Neural cell (in vitro differentiated cells): ENCODE measurements at regions not wholly inside any gene's neighbourhood (a gene's known extent, or its start where the extent isn't known, plus 50 kb on each side); places are given as distances from the start of the nearest gene placed in this dataset.
A peak's percentile ranks its signal among the peaks of the same experiment; 100 is the strongest.

ENCODE experiments used
- H2AFZ ChIP-seq: fragments of 200-600, 300-800 bp; sonication (generic), shearing (Covaris generic); 2 replicates; pipeline ENCODE4 v1.6.0; 2014; ENCODE audit warnings: low read depth, mild to moderate bottlenecking, antibody characterized with exemption, low read length, moderate library complexity
- H3F3A ChIP-seq: fragments of 200-600 bp; shearing (Covaris generic); 2 replicates; pipeline ENCODE4 v1.6.1; 2016; ENCODE audit warnings: mild to moderate bottlenecking, moderate library complexity, mixed read lengths, antibody characterized with exemption, low read length; ENCODE audit not compliant: insufficient read depth, poor library complexity, severe bottlenecking
- H3K27ac ChIP-seq: fragments of 200-600, 300-800 bp; sonication (generic), shearing (Covaris generic); 2 replicates; pipeline ENCODE4 v1.5.1; 2014; ENCODE audit warnings: mild to moderate bottlenecking, low read length, moderate library complexity
- H3K27me3 ChIP-seq: fragments of 300-800, 200-600 bp; sonication (generic), shearing (Covaris generic); 2 replicates; pipeline ENCODE4 v1.6.0; 2014; ENCODE audit warnings: mild to moderate bottlenecking, low read depth, low read length, moderate library complexity; ENCODE audit not compliant: insufficient read depth
- H3K36me3 ChIP-seq: fragments of 300-800, 200-600 bp; sonication (generic), shearing (Covaris generic); 2 replicates; pipeline ENCODE4 v1.5.1; 2014; ENCODE audit warnings: mild to moderate bottlenecking, antibody characterized with exemption, low read length, moderate library complexity; ENCODE audit not compliant: insufficient read depth
- H3K4me2 ChIP-seq: fragments of 300-800, 200-600 bp; sonication (generic), shearing (Covaris generic); 2 replicates; pipeline ENCODE4 v1.6.0; 2014; ENCODE audit warnings: mild to moderate bottlenecking, low read length
- H3K4me3 ChIP-seq: fragments of 300-800, 200-600 bp; sonication (generic), shearing (Covaris generic); 2 replicates; pipeline ENCODE4 v1.5.1; 2014; ENCODE audit warnings: mild to moderate bottlenecking, low read length, moderate library complexity
- H3K79me2 ChIP-seq: fragments of 200-600 bp; shearing (Covaris generic); replicated peaks from 2 replicates; pipeline ENCODE4 v1.6.0; 2014; ENCODE audit warnings: mild to moderate bottlenecking, low read length, moderate library complexity; ENCODE audit not compliant: insufficient read depth
- H3K9ac ChIP-seq: fragments of 300-800, 200-600 bp; sonication (generic), shearing (Covaris generic); 2 replicates; pipeline ENCODE4 v1.6.1; 2016; ENCODE audit warnings: mild to moderate bottlenecking, low read length, mixed read lengths
- H3K9me2 ChIP-seq: fragments of 200-600 bp; shearing (Covaris generic); 2 replicates; pipeline ENCODE4 v1.6.1; 2016; ENCODE audit warnings: mild to moderate bottlenecking, low read length, mixed read lengths; ENCODE audit not compliant: insufficient read depth
- H3K9me3 ChIP-seq: fragments of 200-600, 300-800 bp; sonication (generic), shearing (Covaris generic); 2 replicates; pipeline ENCODE4 v1.6.1; 2016; ENCODE audit warnings: mild to moderate bottlenecking, mixed run types, low read length, moderate library complexity, mixed read lengths
- H4K20me1 ChIP-seq: fragments of 200-600 bp; shearing (Covaris generic); 2 replicates; pipeline ENCODE4 v1.6.1; 2016; ENCODE audit warnings: mild to moderate bottlenecking, mixed run types; ENCODE audit not compliant: insufficient read depth
- CTCF ChIP-seq: fragments of 450-650 bp; IDR thresholded peaks from 2 replicates; pipeline ENCODE4 v1.5.1; 2014; ENCODE audit warnings: antibody characterized with exemption, mild to moderate bottlenecking, moderate library complexity; ENCODE audit not compliant: poor library complexity, severe bottlenecking
- EP300 ChIP-seq: fragments of 450-650 bp; conservative IDR thresholded peaks from 2 replicates; pipeline ENCODE4 v1.6.1; 2014; ENCODE audit warnings: antibody characterized with exemption, mild to moderate bottlenecking, moderate library complexity; ENCODE audit not compliant: poor library complexity, severe bottlenecking
- EZH2 ChIP-seq: fragments of 200-600, 300-800 bp; shearing (Covaris generic), sonication (generic); IDR thresholded peaks from 2 replicates; pipeline ENCODE4 v1.6.1; 2014; ENCODE audit warnings: antibody characterized with exemption, low read length, borderline replicate concordance, mild to moderate bottlenecking; ENCODE audit not compliant: insufficient read depth, poor library complexity, severe bottlenecking
- MXI1 ChIP-seq: fragments of 450-650 bp; conservative IDR thresholded peaks from 2 replicates; pipeline ENCODE4 v1.6.1; 2014; ENCODE audit warnings: antibody characterized with exemption, mild to moderate bottlenecking; ENCODE audit not compliant: poor library complexity, severe bottlenecking
- POLR2AphosphoS5 ChIP-seq: IDR thresholded peaks from 2 replicates; pipeline ENCODE4 v1.6.1; 2012
- RAD21 ChIP-seq: fragments of 450-650 bp; conservative IDR thresholded peaks from 2 replicates; pipeline ENCODE4 v1.6.1; 2014; ENCODE audit warnings: antibody characterized with exemption, mild to moderate bottlenecking, moderate library complexity
- REST ChIP-seq: IDR thresholded peaks from 2 replicates; pipeline ENCODE4 v1.6.1; 2012; ENCODE audit warnings: borderline replicate concordance
- SMC3 ChIP-seq: fragments of 450-650 bp; conservative IDR thresholded peaks from 2 replicates; pipeline ENCODE4 v1.6.1; 2014; ENCODE audit warnings: antibody characterized with exemption, mild to moderate bottlenecking, moderate library complexity; ENCODE audit not compliant: poor library complexity
- TAF1 ChIP-seq: IDR thresholded peaks from 2 replicates; pipeline ENCODE4 v1.6.1; 2012; ENCODE audit warnings: low read depth

DNA sequence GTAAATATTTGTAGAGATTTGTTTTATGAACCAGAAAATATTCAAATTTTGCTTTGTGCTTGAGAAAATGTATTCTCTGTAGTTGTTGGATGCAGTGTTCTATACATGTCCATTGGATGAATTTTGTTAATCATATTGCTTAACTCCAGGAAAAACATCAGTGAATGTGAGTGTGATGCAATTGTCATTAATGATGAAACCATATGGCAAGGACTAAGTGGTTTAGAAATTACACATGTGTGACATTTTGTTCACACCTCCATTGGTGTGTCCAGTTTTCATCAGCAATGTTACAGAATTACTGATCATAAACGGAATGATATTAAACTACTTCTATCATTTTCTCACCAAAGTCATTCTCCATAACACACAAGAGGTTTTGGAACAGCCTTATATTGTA lies 151.8 kb upstream of the ST6GALNAC5 start:
- H3K27me3 ChIP-seq = no peaks in the 10 kb centered on the region
- TF ChIP-seq POLR2AphosphoS5 (no peak), CTCF (no peak), EZH2 (no peak)
- no peak overlapping the region for H3K4me2 ChIP-seq
- H2AFZ ChIP-seq = no peak overlapping the region
- H3K27ac ChIP-seq = no peak overlapping the region
- no peak overlapping the region for H3K9ac ChIP-seq
- no peaks in the 10 kb centered on the region for H3K79me2 ChIP-seq
- H3K9me3 ChIP-seq = no peaks in the 10 kb centered on the region
- H3K4me3 ChIP-seq = no peak overlapping the region
- no peaks in the 10 kb centered on the region for H3F3A ChIP-seq
- no peaks in the 10 kb centered on the region for H3K9me2 ChIP-seq
- no peaks in the 10 kb centered on the region for H4K20me1 ChIP-seq
- H3K36me3 ChIP-seq = no peaks in the 10 kb centered on the region

DNA sequence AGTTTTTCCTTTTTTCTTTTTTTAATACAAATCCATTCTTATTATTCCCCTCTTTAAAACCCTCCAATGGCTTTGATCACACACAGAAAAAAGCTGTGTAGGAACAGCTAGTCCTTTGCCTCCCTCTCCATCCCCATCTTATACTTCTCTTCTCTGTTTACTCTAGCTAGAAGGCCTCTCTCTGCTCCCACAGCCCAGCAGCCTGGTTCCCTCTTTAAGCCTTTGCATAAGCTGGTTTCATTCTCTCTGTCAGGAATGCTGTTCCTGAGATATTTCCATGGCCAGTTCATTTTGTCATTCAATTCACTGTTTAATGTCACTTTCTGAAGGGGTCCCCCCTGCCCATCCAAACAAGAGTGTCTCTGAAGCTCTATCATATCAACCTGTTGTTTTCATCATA lies 143.3 kb upstream of the ST6GALNAC5 start:
- no peaks in the 10 kb centered on the region for H3K79me2 ChIP-seq
- no peak for TF ChIP-seq SMC3
- no peak for TF ChIP-seq REST
- no peak for TF ChIP-seq TAF1
- TF ChIP-seq EP300 = no peak
- TF ChIP-seq EZH2 = no peak
- no peak for TF ChIP-seq POLR2AphosphoS5
- TF ChIP-seq MXI1 = no peak
- no peak for TF ChIP-seq CTCF
- TF ChIP-seq RAD21 = no peak
- H3K4me3 ChIP-seq = no peak overlapping the region
- no peak overlapping the region for H3K9ac ChIP-seq
- no peaks in the 10 kb centered on the region for H3K36me3 ChIP-seq
- H2AFZ ChIP-seq = no peak overlapping the region
- H3K4me2 ChIP-seq = no peak overlapping the region
- H3K9me3 ChIP-seq = no peaks in the 10 kb centered on the region
- peak overlapping the region; percentile 63 for H3K27ac ChIP-seq
- no peaks in the 10 kb centered on the region for H3K27me3 ChIP-seq
- H3F3A ChIP-seq = no peaks in the 10 kb centered on the region
- H4K20me1 ChIP-seq = no peaks in the 10 kb centered on the region
- H3K9me2 ChIP-seq = no peaks in the 10 kb centered on the region
